ENCODE measurements at regions not wholly inside any gene's neighbourhood (a gene's known extent, or its start where the extent isn't known, plus 50 kb on each side); places are given as distances from the start of the nearest gene placed in this dataset.

GRCh38 chr15:59876140-59876539 is 128.0 kb upstream of the FOXB1 start:
- H3K79me2 ChIP-seq (ENCODE audit: insufficient read depth, low read length) = no peaks in the 10 kb centered on the region
- H2AFZ ChIP-seq (ENCODE audit: low read length) = no peak overlapping the region
- H3K36me3 ChIP-seq (ENCODE audit: insufficient read depth, low read length) = no peaks in the 10 kb centered on the region
- H3K27me3 ChIP-seq (ENCODE audit: insufficient read depth, low read length) = peaks cover 11% of the 10 kb centered on the region
- H3K4me3 ChIP-seq (ENCODE audit: insufficient read depth, low read length) = no peak overlapping the region
- TF ChIP-seq CTCF (IDR thresholded peaks at IDR 0.05; ENCODE audit: extremely low read depth, low read depth, low read length) = no peak
- DNase-seq (ENCODE audit: insufficient read length, low spot score, missing footprints) = no peak
- H3K27ac ChIP-seq (ENCODE audit: low read depth, low read length) = no peak overlapping the region
- H3K9me3 ChIP-seq (ENCODE audit: low read depth, low read length) = no peaks in the 10 kb centered on the region
- no peaks in the 10 kb centered on the region for H4K20me1 ChIP-seq (ENCODE audit: insufficient read depth, low read length)
- H3K4me2 ChIP-seq (ENCODE audit: insufficient read depth, low read length) = no peak overlapping the region
- H3K4me1 ChIP-seq (ENCODE audit: insufficient read depth, low read length) = peaks cover 10% of the 10 kb centered on the region

- Histone ChIP-seq H3K36me3 (ENCODE audit: insufficient read depth, low read length) (no peaks in the 10 kb centered on the region), H3K79me2 (ENCODE audit: insufficient read depth, low read length) (no peaks in the 10 kb centered on the region), H3K9me3 (ENCODE audit: low read depth, low read length) (no peaks in the 10 kb centered on the region), H3K27me3 (ENCODE audit: insufficient read depth, low read length) (peaks cover 14% of the 10 kb centered on the region), H3K27ac (ENCODE audit: low read depth, low read length) (no peak overlapping the region), H4K20me1 (ENCODE audit: insufficient read depth, low read length) (no peaks in the 10 kb centered on the region), H3K4me3 (ENCODE audit: insufficient read depth, low read length) (no peak overlapping the region), H2AFZ (ENCODE audit: low read length) (no peak overlapping the region), H3K4me1 (ENCODE audit: insufficient read depth, low read length) (no peaks in the 10 kb centered on the region), H3K4me2 (ENCODE audit: insufficient read depth, low read length) (no peak overlapping the region)
- no peak for TF ChIP-seq CTCF (IDR thresholded peaks at IDR 0.05; ENCODE audit: extremely low read depth, low read depth, low read length)
- no peak for DNase-seq (ENCODE audit: insufficient read length, low spot score, missing footprints)
Observed at GRCh38 chr15:59873644-59874272, 130.4 kb upstream of the FOXB1 start.

- Histone ChIP-seq H3K27ac (ENCODE audit: low read depth, low read length) (no peak overlapping the region), H2AFZ (ENCODE audit: low read length) (no peak overlapping the region), H3K79me2 (ENCODE audit: insufficient read depth, low read length) (no peaks in the 10 kb centered on the region), H3K27me3 (ENCODE audit: insufficient read depth, low read length) (peaks cover 7% of the 10 kb centered on the region), H3K4me3 (ENCODE audit: insufficient read depth, low read length) (no peak overlapping the region), H3K9me3 (ENCODE audit: low read depth, low read length) (no peaks in the 10 kb centered on the region), H3K4me2 (ENCODE audit: insufficient read depth, low read length) (no peak overlapping the region), H4K20me1 (ENCODE audit: insufficient read depth, low read length) (no peaks in the 10 kb centered on the region), H3K36me3 (ENCODE audit: insufficient read depth, low read length) (no peaks in the 10 kb centered on the region), H3K4me1 (ENCODE audit: insufficient read depth, low read length) (no peaks in the 10 kb centered on the region)
- TF ChIP-seq CTCF (IDR thresholded peaks at IDR 0.05; ENCODE audit: extremely low read depth, low read depth, low read length) = no peak
- DNase-seq (ENCODE audit: insufficient read length, low spot score, missing footprints) = no peak
Observed at GRCh38 chr15:59867086-59867855, 136.8 kb upstream of the FOXB1 start.

- no peaks in the 10 kb centered on the region for H4K20me1 ChIP-seq (ENCODE audit: insufficient read depth, low read length)
Observed at GRCh38 chr15:59866642-59867041, 137.5 kb upstream of the FOXB1 start.

More at GRCh38 chr15:59866642-59867041, 137.5 kb upstream of the FOXB1 start:
- Histone ChIP-seq H3K4me3 (ENCODE audit: insufficient read depth, low read length) (no peak overlapping the region), H3K4me2 (ENCODE audit: insufficient read depth, low read length) (no peak overlapping the region), H3K4me1 (ENCODE audit: insufficient read depth, low read length) (no peaks in the 10 kb centered on the region), H3K27ac (ENCODE audit: low read depth, low read length) (no peak overlapping the region), H3K9me3 (ENCODE audit: low read depth, low read length) (no peaks in the 10 kb centered on the region), H3K36me3 (ENCODE audit: insufficient read depth, low read length) (no peaks in the 10 kb centered on the region), H2AFZ (ENCODE audit: low read length) (no peak overlapping the region), H3K79me2 (ENCODE audit: insufficient read depth, low read length) (no peaks in the 10 kb centered on the region), H3K27me3 (ENCODE audit: insufficient read depth, low read length) (peaks cover 3% of the 10 kb centered on the region)
- no peak for DNase-seq (ENCODE audit: insufficient read length, low spot score, missing footprints)
- TF ChIP-seq CTCF (IDR thresholded peaks at IDR 0.05; ENCODE audit: extremely low read depth, low read depth, low read length) = no peak
